HepG2 (cell line): ENCODE measurements at regions not wholly inside any gene's neighbourhood (a gene's known extent, or its start where the extent isn't known, plus 50 kb on each side); places are given as distances from the start of the nearest gene placed in this dataset.

Experiments
- ATAC-seq: fragments of 200-7000 bp; cut with Tn5 transposase; 3 replicates; pipeline ENCODE4 v1.9.1; 2020; ENCODE audit warnings: mild to moderate bottlenecking, moderate library complexity
- BruUV-seq: library from RNA; stranded (reverse); fragments of 400-500 nt; replicated peaks from 2 replicates; lab custom pipeline; 2021; lab: Mats Ljungman, UMichigan
- CTCF ChIA-PET: fragments of 300-600 bp; formaldehyde crosslinking; extraction: SDS; loops from one replicate; lab custom pipeline; 2021; ENCODE audit warnings: low total read pairs, inconsistent platforms, low intra/inter-chr PET ratio; lab: Yijun Ruan, JAX
- POLR2A ChIA-PET: fragments of 350-600 bp; sonication (Branson Sonifier 250); formaldehyde crosslinking; loops from one replicate; lab custom pipeline; 2020; ENCODE audit warnings: antibody characterized with exemption, inconsistent platforms; lab: Yijun Ruan, JAX
- DNase-seq: peaks from one replicate; pipeline ENCODE4 v3.0.0-alpha.2; 2015; ENCODE audit warnings: low spot score
- FAIRE-seq: peaks from 3 replicates; lab custom pipeline; 2011; peaks lifted over from hg19 to GRCh38; lab: Jason Lieb, UNC
- H2AFZ ChIP-seq: one replicate; pipeline ENCODE4 v1.6.1; 2011; ENCODE audit warnings: low read length, inconsistent platforms
- H3K27ac ChIP-seq: fragments of 300-600 bp; 3 replicates; pipeline ENCODE4 v1.8.0; 2011; ENCODE audit warnings: mixed run types, mild to moderate bottlenecking, mixed read lengths, low read length, inconsistent platforms; ENCODE audit not compliant: insufficient read depth; ENCODE audit errors: extremely low read length
- H3K27me3 ChIP-seq, 2 experiments: fragments of 200-600 bp in 1 of 2; 2 replicates in 1 of 2; 3 replicates in 1 of 2; pipeline versions ENCODE4 v1.6.0 to v1.8.0; 2011; ENCODE audit warnings: low read length in 2 of 2, mild to moderate bottlenecking in 2 of 2, moderate library complexity in 2 of 2, inconsistent platforms in 1 of 2; ENCODE audit not compliant: insufficient read depth in 2 of 2, control insufficient read depth in 1 of 2
- H3K36me3 ChIP-seq, 2 experiments: fragments of 200-600 bp in 1 of 2; replicated peaks in 1 of 2; 2 replicates in 1 of 2; 3 replicates in 1 of 2; pipeline versions ENCODE4 v1.5.1 to v1.8.0; 2011; ENCODE audit warnings: low read length in 2 of 2, inconsistent platforms in 1 of 2; ENCODE audit not compliant: insufficient read depth in 2 of 2, control insufficient read depth in 1 of 2
- H3K4me1 ChIP-seq: 2 replicates; pipeline ENCODE4 v1.5.1; 2012; ENCODE audit warnings: low read length, inconsistent platforms; ENCODE audit not compliant: insufficient read depth
- H3K4me2 ChIP-seq: 2 replicates; pipeline ENCODE4 v1.6.0; 2011; ENCODE audit warnings: low read depth, low read length, inconsistent platforms
- H3K4me3 ChIP-seq, 3 experiments: fragments of 200-600 bp in 1 of 3; sonication (generic), shearing (Covaris generic) in 1 of 3; replicated peaks in 1 of 3; 2 replicates each; pipeline ENCODE4 v1.5.1; 2011 to 2016; ENCODE audit warnings: low read length in 3 of 3, inconsistent platforms in 2 of 3, low read depth in 2 of 3, mild to moderate bottlenecking in 2 of 3, control low read depth in 1 of 3, mixed read lengths in 1 of 3; ENCODE audit not compliant: insufficient read depth in 1 of 3
- H3K79me2 ChIP-seq: one replicate; pipeline ENCODE4 v1.6.1; 2011; ENCODE audit warnings: low read length, inconsistent platforms; ENCODE audit not compliant: insufficient read depth
- H3K9ac ChIP-seq: 2 replicates; pipeline ENCODE4 v1.6.0; 2011; ENCODE audit warnings: mild to moderate bottlenecking, low read depth, low read length, inconsistent platforms; ENCODE audit not compliant: insufficient read depth
- H3K9me3 ChIP-seq: 2 replicates; pipeline ENCODE4 v1.5.1; 2012; ENCODE audit warnings: mild to moderate bottlenecking, low read length
- H4K20me1 ChIP-seq: 2 replicates; pipeline ENCODE4 v1.6.0; 2011; ENCODE audit warnings: inconsistent platforms, mild to moderate bottlenecking, low read length, moderate library complexity; ENCODE audit not compliant: insufficient read depth
- KMT2B ChIP-seq: IDR thresholded peaks from 2 replicates; pipeline ENCODE4 v1.6.1; 2016; ENCODE audit warnings: missing genetic modification reagents, missing compliant biosample characterization
- NFE2L1 ChIP-seq: sonication (generic); formaldehyde crosslinking; IDR thresholded peaks from 2 replicates; pipeline ENCODE4 v1.4.0; 2020; ENCODE audit warnings: missing genetic modification reagents, mild to moderate bottlenecking, borderline replicate concordance
- RBAK ChIP-seq: sonication (generic); formaldehyde crosslinking; IDR thresholded peaks from 2 replicates; pipeline ENCODE4 v1.5.1; 2020; ENCODE audit warnings: mild to moderate bottlenecking, missing genetic modification reagents
- TCF7L2 ChIP-seq: IDR thresholded peaks from 2 replicates; pipeline ENCODE4 v1.6.1; 2011; ENCODE audit warnings: mild to moderate bottlenecking, low read depth, low read length, moderate library complexity
- ZNF674 ChIP-seq: sonication (generic); formaldehyde crosslinking; IDR thresholded peaks from 2 replicates; pipeline ENCODE4 v1.5.0; 2020; ENCODE audit warnings: low read depth, mild to moderate bottlenecking, missing genetic modification reagents
- ZNF850 ChIP-seq: sonication (generic); formaldehyde crosslinking; conservative IDR thresholded peaks from 2 replicates; pipeline ENCODE4 v1.9.0; 2021; ENCODE audit warnings: mild to moderate bottlenecking, missing genetic modification reagents
- in situ Hi-C: cut with HindIII; loops from 2 replicates; pipeline ENCODE4 v1.10.0; 2017; ENCODE audit warnings: low pct_unique_long_range_greater_than_20kb; ENCODE audit not compliant: extremely low pct_ligation_motif_present
- intact Hi-C: fragments of 100-400 bp; cut with micrococcal nuclease; formaldehyde crosslinking; loops from one replicate; pipeline ENCODE4 v1.10.0; 2022; ENCODE audit not compliant: unreplicated experiment
- TF ChIP-seq, protein P1 (sequence below): sonication (generic); formaldehyde crosslinking; IDR thresholded peaks from 2 replicates; pipeline ENCODE4 v1.9.0; 2021; ENCODE audit warnings: mild to moderate bottlenecking, missing genetic modification reagents
- TF ChIP-seq, protein P2 (sequence below): sonication (generic); formaldehyde crosslinking; IDR thresholded peaks from 2 replicates; pipeline ENCODE4 v1.5.0; 2020; ENCODE audit warnings: missing genetic modification reagents

DNA sequence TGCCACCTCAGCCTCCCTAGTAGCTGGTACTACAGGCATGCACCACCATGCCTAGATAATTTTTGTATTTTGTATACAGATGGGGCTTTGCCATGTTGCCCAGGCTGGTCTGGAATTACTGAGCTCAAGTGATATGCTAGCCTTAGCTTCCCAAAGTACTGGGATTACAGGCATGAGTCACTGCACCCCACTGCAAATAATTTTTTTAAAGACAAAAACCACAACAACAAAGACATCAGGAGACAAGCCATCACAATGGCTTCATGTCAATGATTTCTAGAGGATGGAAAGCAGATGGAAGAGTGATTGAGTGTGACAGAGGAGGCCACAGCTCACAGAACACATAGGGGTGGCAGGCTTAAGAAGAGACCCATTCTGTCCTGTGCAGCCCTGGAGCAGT lies 97.9 kb upstream of the PCSK1 start:
- Histone ChIP-seq H3K9me3 (no peaks in the 10 kb centered on the region), H2AFZ (no peak overlapping the region), H3K27ac (no peak overlapping the region), H3K79me2 (no peaks in the 10 kb centered on the region), H3K4me3 (no peak overlapping the region), H3K27me3 (no peaks in the 10 kb centered on the region), H4K20me1 (no peaks in the 10 kb centered on the region)
- in situ Hi-C loops, result no loop called here
- ATAC-seq (no peak), DNase-seq (no peak)
- POLR2A ChIA-PET, result no interaction called here
- CTCF ChIA-PET, result no interaction called here
- no peak for TF ChIP-seq ZNF674 (CRISPR knock-in tag)
- TF ChIP-seq NFE2L1, result no peak
- TF ChIP-seq, protein P1, sequence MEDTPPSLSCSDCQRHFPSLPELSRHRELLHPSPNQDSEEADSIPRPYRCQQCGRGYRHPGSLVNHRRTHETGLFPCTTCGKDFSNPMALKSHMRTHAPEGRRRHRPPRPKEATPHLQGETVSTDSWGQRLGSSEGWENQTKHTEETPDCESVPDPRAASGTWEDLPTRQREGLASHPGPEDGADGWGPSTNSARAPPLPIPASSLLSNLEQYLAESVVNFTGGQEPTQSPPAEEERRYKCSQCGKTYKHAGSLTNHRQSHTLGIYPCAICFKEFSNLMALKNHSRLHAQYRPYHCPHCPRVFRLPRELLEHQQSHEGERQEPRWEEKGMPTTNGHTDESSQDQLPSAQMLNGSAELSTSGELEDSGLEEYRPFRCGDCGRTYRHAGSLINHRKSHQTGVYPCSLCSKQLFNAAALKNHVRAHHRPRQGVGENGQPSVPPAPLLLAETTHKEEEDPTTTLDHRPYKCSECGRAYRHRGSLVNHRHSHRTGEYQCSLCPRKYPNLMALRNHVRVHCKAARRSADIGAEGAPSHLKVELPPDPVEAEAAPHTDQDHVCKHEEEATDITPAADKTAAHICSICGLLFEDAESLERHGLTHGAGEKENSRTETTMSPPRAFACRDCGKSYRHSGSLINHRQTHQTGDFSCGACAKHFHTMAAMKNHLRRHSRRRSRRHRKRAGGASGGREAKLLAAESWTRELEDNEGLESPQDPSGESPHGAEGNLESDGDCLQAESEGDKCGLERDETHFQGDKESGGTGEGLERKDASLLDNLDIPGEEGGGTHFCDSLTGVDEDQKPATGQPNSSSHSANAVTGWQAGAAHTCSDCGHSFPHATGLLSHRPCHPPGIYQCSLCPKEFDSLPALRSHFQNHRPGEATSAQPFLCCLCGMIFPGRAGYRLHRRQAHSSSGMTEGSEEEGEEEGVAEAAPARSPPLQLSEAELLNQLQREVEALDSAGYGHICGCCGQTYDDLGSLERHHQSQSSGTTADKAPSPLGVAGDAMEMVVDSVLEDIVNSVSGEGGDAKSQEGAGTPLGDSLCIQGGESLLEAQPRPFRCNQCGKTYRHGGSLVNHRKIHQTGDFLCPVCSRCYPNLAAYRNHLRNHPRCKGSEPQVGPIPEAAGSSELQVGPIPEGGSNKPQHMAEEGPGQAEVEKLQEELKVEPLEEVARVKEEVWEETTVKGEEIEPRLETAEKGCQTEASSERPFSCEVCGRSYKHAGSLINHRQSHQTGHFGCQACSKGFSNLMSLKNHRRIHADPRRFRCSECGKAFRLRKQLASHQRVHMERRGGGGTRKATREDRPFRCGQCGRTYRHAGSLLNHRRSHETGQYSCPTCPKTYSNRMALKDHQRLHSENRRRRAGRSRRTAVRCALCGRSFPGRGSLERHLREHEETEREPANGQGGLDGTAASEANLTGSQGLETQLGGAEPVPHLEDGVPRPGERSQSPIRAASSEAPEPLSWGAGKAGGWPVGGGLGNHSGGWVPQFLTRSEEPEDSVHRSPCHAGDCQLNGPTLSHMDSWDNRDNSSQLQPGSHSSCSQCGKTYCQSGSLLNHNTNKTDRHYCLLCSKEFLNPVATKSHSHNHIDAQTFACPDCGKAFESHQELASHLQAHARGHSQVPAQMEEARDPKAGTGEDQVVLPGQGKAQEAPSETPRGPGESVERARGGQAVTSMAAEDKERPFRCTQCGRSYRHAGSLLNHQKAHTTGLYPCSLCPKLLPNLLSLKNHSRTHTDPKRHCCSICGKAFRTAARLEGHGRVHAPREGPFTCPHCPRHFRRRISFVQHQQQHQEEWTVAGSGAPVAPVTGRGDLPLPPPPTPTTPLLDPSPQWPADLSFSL (CRISPR knock-in tag), result no peak
- TF ChIP-seq KMT2B (CRISPR knock-in tag), result no peak
- TF ChIP-seq RBAK (CRISPR knock-in tag), result no peak
- no peak for TF ChIP-seq TCF7L2
- TF ChIP-seq ZNF850 (CRISPR knock-in tag), result no peak
- TF ChIP-seq, protein P2, sequence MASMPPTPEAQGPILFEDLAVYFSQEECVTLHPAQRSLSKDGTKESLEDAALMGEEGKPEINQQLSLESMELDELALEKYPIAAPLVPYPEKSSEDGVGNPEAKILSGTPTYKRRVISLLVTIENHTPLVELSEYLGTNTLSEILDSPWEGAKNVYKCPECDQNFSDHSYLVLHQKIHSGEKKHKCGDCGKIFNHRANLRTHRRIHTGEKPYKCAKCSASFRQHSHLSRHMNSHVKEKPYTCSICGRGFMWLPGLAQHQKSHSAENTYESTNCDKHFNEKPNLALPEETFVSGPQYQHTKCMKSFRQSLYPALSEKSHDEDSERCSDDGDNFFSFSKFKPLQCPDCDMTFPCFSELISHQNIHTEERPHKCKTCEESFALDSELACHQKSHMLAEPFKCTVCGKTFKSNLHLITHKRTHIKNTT, result no peak
- TF ChIP-seq, all 625 proteins: peak for 0
- intact Hi-C loops, result no loop called here
- Histone ChIP-seq H3K9ac (no peak overlapping the region), H3K4me1 (no peaks in the 10 kb centered on the region), H3K4me2 (no peak overlapping the region), H3K36me3 (no peaks in the 10 kb centered on the region)
- no peak for FAIRE-seq
- no TSS peak for BruUV-seq
